Testis (tissue), 2 donors: ENCODE measurements at regions not wholly inside any gene's neighbourhood (a gene's known extent, or its start where the extent isn't known, plus 50 kb on each side); places are given as distances from the start of the nearest gene placed in this dataset.

Experiments used
- CTCF ChIP-seq, 3 experiments: fragments of 450-650 bp in 2 of 3; fragments of 200-600 bp in 1 of 3; sonication (generic) in 1 of 3; IDR thresholded peaks; one replicate each; pipeline ENCODE4 v1.5.1; 2016 to 2019; ENCODE audit warnings: antibody characterized with exemption in 3 of 3, mild to moderate bottlenecking in 2 of 3, moderate library complexity in 1 of 3
- POLR2A ChIP-seq: fragments of 450-650 bp; IDR thresholded peaks from one replicate; pipeline ENCODE4 v1.6.1; 2017; ENCODE audit warnings: antibody characterized with exemption, mild to moderate bottlenecking, moderate library complexity

DNA sequence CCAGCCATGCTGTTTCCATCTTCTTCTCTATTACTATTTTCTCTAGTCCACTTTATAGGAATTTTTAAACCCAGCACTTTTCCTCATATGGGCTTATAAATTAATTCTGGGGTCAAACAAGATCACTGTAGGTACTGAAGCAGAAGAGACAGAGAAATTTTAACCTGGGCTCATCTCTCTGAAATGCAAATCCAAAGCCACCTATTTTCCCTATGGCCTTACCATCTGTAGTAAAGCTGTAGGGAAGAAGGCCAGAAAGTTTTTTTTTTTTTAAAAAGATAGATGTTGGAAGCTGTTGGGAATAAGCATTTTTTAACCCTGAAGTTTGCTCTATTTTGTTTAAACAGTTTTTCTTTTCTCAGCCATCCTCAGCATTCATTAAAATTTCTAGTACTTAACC, 367.4 kb downstream of the CD109 start:
- TF ChIP-seq CTCF (IDR thresholded peaks at IDR 0.05) = no peak
- no peak for TF ChIP-seq POLR2A
